ENCODE measurements at regions not wholly inside any gene's neighbourhood (a gene's known extent, or its start where the extent isn't known, plus 50 kb on each side); places are given as distances from the start of the nearest gene placed in this dataset.
"Not testable (repeated sequence)": the region's sequence is repeated elsewhere in the genome, so short reads cannot be mapped to it uniquely, and the experiment has no call there.

DNA sequence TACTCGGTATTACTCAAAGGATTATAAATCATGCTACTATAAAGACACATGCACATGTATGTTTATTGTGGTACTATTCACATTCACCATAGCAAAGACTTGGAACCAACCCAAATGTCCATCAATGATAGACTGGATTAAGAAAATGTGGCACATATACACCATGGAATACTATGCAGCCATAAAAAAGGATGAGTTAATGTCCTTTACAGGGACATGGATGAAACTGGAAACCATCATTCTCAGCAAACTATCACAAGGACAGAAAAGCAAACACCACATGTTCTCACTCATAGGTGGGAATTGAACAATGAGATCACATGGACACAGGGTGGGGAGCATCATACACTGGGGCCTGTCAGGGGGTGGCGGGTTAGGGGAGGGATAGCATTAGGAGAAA lies 130.5 kb upstream of the SLC1A3 start:
- not testable (repeated sequence) for TF ChIP-seq FOXK2 (IDR thresholded peaks at IDR 0.05); BACH1 (IDR thresholded peaks at IDR 0.05; ENCODE audit: borderline replicate concordance); SMC3 (IDR thresholded peaks at IDR 0.05; ENCODE audit: borderline replicate concordance, low read length)
- TF ChIP-seq, protein P1, sequence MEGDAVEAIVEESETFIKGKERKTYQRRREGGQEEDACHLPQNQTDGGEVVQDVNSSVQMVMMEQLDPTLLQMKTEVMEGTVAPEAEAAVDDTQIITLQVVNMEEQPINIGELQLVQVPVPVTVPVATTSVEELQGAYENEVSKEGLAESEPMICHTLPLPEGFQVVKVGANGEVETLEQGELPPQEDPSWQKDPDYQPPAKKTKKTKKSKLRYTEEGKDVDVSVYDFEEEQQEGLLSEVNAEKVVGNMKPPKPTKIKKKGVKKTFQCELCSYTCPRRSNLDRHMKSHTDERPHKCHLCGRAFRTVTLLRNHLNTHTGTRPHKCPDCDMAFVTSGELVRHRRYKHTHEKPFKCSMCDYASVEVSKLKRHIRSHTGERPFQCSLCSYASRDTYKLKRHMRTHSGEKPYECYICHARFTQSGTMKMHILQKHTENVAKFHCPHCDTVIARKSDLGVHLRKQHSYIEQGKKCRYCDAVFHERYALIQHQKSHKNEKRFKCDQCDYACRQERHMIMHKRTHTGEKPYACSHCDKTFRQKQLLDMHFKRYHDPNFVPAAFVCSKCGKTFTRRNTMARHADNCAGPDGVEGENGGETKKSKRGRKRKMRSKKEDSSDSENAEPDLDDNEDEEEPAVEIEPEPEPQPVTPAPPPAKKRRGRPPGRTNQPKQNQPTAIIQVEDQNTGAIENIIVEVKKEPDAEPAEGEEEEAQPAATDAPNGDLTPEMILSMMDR (IDR thresholded peaks at IDR 0.05 in 2 of 3, conservative IDR thresholded peaks at IDR 0.05 in 1 of 3; ENCODE audit: control insufficient read depth in 2 of 3, extremely low read depth in 1 of 3, insufficient read depth in 1 of 3, low read depth in 3 of 3, low read length in 3 of 3): not testable (repeated sequence)
